NT2/D1 (cell line): ENCODE measurements at regions not wholly inside any gene's neighbourhood (a gene's known extent, or its start where the extent isn't known, plus 50 kb on each side); places are given as distances from the start of the nearest gene placed in this dataset.

ENCODE experiments used
- SUZ12 ChIP-seq: IDR thresholded peaks from 2 replicates; pipeline ENCODE4 v1.6.1; 2011; ENCODE audit not compliant: insufficient read length, insufficient read depth; ENCODE audit errors: extremely low read depth
- YY1 ChIP-seq: IDR thresholded peaks from 2 replicates; pipeline ENCODE4 v1.6.1; 2011; ENCODE audit not compliant: insufficient read length, insufficient read depth
- ZNF274 ChIP-seq: IDR thresholded peaks from 2 replicates; pipeline ENCODE4 v1.6.1; 2011; ENCODE audit warnings: mild to moderate bottlenecking, low read depth, low read length

- no peak for TF ChIP-seq YY1
- TF ChIP-seq SUZ12: no peak
- no peak for TF ChIP-seq ZNF274
These were observed 326.7 kb downstream of the CRPPA start for GRCh38 chr7:16094651-16095050.
